Neural cell (in vitro differentiated cells): ENCODE measurements at regions not wholly inside any gene's neighbourhood (a gene's known extent, or its start where the extent isn't known, plus 50 kb on each side); places are given as distances from the start of the nearest gene placed in this dataset.

Experiments
- EP300 ChIP-seq: fragments of 450-650 bp; conservative IDR thresholded peaks from 2 replicates; pipeline ENCODE4 v1.6.1; 2014; ENCODE audit warnings: antibody characterized with exemption, mild to moderate bottlenecking, moderate library complexity; ENCODE audit not compliant: poor library complexity, severe bottlenecking
- EZH2 ChIP-seq: fragments of 200-600, 300-800 bp; shearing (Covaris generic), sonication (generic); IDR thresholded peaks from 2 replicates; pipeline ENCODE4 v1.6.1; 2014; ENCODE audit warnings: antibody characterized with exemption, low read length, borderline replicate concordance, mild to moderate bottlenecking; ENCODE audit not compliant: insufficient read depth, poor library complexity, severe bottlenecking
- MXI1 ChIP-seq: fragments of 450-650 bp; conservative IDR thresholded peaks from 2 replicates; pipeline ENCODE4 v1.6.1; 2014; ENCODE audit warnings: antibody characterized with exemption, mild to moderate bottlenecking; ENCODE audit not compliant: poor library complexity, severe bottlenecking
- POLR2AphosphoS5 ChIP-seq: IDR thresholded peaks from 2 replicates; pipeline ENCODE4 v1.6.1; 2012
- RAD21 ChIP-seq: fragments of 450-650 bp; conservative IDR thresholded peaks from 2 replicates; pipeline ENCODE4 v1.6.1; 2014; ENCODE audit warnings: antibody characterized with exemption, mild to moderate bottlenecking, moderate library complexity
- REST ChIP-seq: IDR thresholded peaks from 2 replicates; pipeline ENCODE4 v1.6.1; 2012; ENCODE audit warnings: borderline replicate concordance
- SMC3 ChIP-seq: fragments of 450-650 bp; conservative IDR thresholded peaks from 2 replicates; pipeline ENCODE4 v1.6.1; 2014; ENCODE audit warnings: antibody characterized with exemption, mild to moderate bottlenecking, moderate library complexity; ENCODE audit not compliant: poor library complexity
- TF ChIP-seq, protein P1 (sequence below): fragments of 450-650 bp; IDR thresholded peaks from 2 replicates; pipeline ENCODE4 v1.5.1; 2014; ENCODE audit warnings: antibody characterized with exemption, mild to moderate bottlenecking, moderate library complexity; ENCODE audit not compliant: poor library complexity, severe bottlenecking

GRCh38 chr4:189597341-189597740 lies 343.3 kb upstream of the FRG1 start:
- TF ChIP-seq, protein P1, sequence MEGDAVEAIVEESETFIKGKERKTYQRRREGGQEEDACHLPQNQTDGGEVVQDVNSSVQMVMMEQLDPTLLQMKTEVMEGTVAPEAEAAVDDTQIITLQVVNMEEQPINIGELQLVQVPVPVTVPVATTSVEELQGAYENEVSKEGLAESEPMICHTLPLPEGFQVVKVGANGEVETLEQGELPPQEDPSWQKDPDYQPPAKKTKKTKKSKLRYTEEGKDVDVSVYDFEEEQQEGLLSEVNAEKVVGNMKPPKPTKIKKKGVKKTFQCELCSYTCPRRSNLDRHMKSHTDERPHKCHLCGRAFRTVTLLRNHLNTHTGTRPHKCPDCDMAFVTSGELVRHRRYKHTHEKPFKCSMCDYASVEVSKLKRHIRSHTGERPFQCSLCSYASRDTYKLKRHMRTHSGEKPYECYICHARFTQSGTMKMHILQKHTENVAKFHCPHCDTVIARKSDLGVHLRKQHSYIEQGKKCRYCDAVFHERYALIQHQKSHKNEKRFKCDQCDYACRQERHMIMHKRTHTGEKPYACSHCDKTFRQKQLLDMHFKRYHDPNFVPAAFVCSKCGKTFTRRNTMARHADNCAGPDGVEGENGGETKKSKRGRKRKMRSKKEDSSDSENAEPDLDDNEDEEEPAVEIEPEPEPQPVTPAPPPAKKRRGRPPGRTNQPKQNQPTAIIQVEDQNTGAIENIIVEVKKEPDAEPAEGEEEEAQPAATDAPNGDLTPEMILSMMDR, result no peak
- TF ChIP-seq POLR2AphosphoS5 (no peak), EZH2 (no peak), SMC3 (no peak), RAD21 (no peak), EP300 (no peak), REST (no peak), MXI1 (no peak)
